Eye (tissue), 1 donor: ENCODE measurements at regions not wholly inside any gene's neighbourhood (a gene's known extent, or its start where the extent isn't known, plus 50 kb on each side); places are given as distances from the start of the nearest gene placed in this dataset.
"Not testable (repeated sequence)": the region's sequence is repeated elsewhere in the genome, so short reads cannot be mapped to it uniquely, and the experiment has no call there.

Experiments used
- DNase-seq: peaks from one replicate; pipeline ENCODE4 v3.0.0-alpha.2; 2015

- no peak for DNase-seq
These were observed 348.1 kb upstream of the NRXN1 start for GRCh38 chr2:51379997-51380396.

- no peak for DNase-seq
These were observed 336.3 kb upstream of the NRXN1 start for GRCh38 chr2:51368250-51368649.

- DNase-seq = no peak
These were observed 318.2 kb upstream of the NRXN1 start for GRCh38 chr2:51350100-51350499.

GRCh38 chr2:51344886-51345285 is 313.0 kb upstream of the NRXN1 start:
- DNase-seq = no peak

- DNase-seq = no peak
These were observed 303.4 kb upstream of the NRXN1 start for GRCh38 chr2:51335087-51336058.

- DNase-seq = no peak
These were observed 297.6 kb upstream of the NRXN1 start for GRCh38 chr2:51329512-51329911.

- peak; percentile 37 for DNase-seq
These were observed 292.1 kb upstream of the NRXN1 start for GRCh38 chr2:51324051-51324450.

GRCh38 chr2:51322613-51323012 is 290.7 kb upstream of the NRXN1 start:
- no peak for DNase-seq

- DNase-seq = no peak
These were observed 272.4 kb upstream of the NRXN1 start for GRCh38 chr2:51304311-51304710.

- DNase-seq = no peak
These were observed 269.4 kb upstream of the NRXN1 start for GRCh38 chr2:51301381-51301780.

GRCh38 chr2:51299370-51299769 is 267.4 kb upstream of the NRXN1 start:
- DNase-seq = no peak

- DNase-seq = no peak
These were observed 265.6 kb upstream of the NRXN1 start for GRCh38 chr2:51297488-51297887.

- no peak for DNase-seq
These were observed 261.8 kb upstream of the NRXN1 start for GRCh38 chr2:51293566-51294200.

GRCh38 chr2:51291762-51292551 is 260.0 kb upstream of the NRXN1 start:
- DNase-seq = no peak

GRCh38 chr2:51290725-51291124 is 258.8 kb upstream of the NRXN1 start:
- no peak for DNase-seq

- DNase-seq = no peak
These were observed 257.1 kb upstream of the NRXN1 start for GRCh38 chr2:51289045-51289444.

- no peak for DNase-seq
These were observed 236.3 kb upstream of the NRXN1 start for GRCh38 chr2:51268191-51268590.

GRCh38 chr2:51265539-51265938 is 233.6 kb upstream of the NRXN1 start:
- DNase-seq = no peak

GRCh38 chr2:51263951-51264350 is 232.0 kb upstream of the NRXN1 start:
- no peak for DNase-seq

- DNase-seq = not testable (repeated sequence)
These were observed 231.2 kb upstream of the NRXN1 start for GRCh38 chr2:51263101-51263500.

GRCh38 chr2:51258301-51258700 is 226.4 kb upstream of the NRXN1 start:
- DNase-seq = no peak

GRCh38 chr2:51256736-51257135 is 224.8 kb upstream of the NRXN1 start:
- DNase-seq = no peak

GRCh38 chr2:51251356-51251755 is 219.4 kb upstream of the NRXN1 start:
- no peak for DNase-seq
